ENCODE measurements at regions not wholly inside any gene's neighbourhood (a gene's known extent, or its start where the extent isn't known, plus 50 kb on each side); places are given as distances from the start of the nearest gene placed in this dataset.

- peaks cover 3 to 10% (median 6%) of the 10 kb centered on the region in 3 donors for H3K27me3 Mint-ChIP-seq (ENCODE audit: low read depth in 3 of 3)
- H3K9me3 ChIP-seq (replicated peaks in 1 of 2; ENCODE audit: control insufficient read depth in 1 of 2, insufficient read depth in 1 of 2, low read length in 2 of 2), result peaks cover 13 to 15% of the 10 kb centered on the region in 2 donors
- no peaks in the 10 kb centered on the region for H3K36me3 Mint-ChIP-seq
- peaks cover 19 to 21% of the 10 kb centered on the region in 2 donors for H3K4me1 ChIP-seq (ENCODE audit: control insufficient read depth in 1 of 2, insufficient read depth in 2 of 2, low read length in 2 of 2)
- intact Hi-C loops (cut with micrococcal nuclease), result no loop called here
- WGBS (ENCODE audit: insufficient coverage), result 57% methylated on average over 3 of the region's 3 CpGs
- H3K36me3 ChIP-seq (replicated peaks in 1 of 2; ENCODE audit: control insufficient read depth in 1 of 2, insufficient read depth in 2 of 2, low read length in 2 of 2), result no peaks in the 10 kb centered on the region
- peak in 2 of 3 donors; percentile 23 to 70 for DNase-seq
- peaks cover 8 to 18% (median 15%) of the 10 kb centered on the region in 7 donors for H3K9me3 Mint-ChIP-seq
- TF ChIP-seq CTCF (IDR thresholded peaks at IDR 0.05), result no peak
- no peak overlapping the region for H3K4me3 Mint-ChIP-seq
- H3K27ac ChIP-seq (ENCODE audit: low read depth in 1 of 2, low read length in 2 of 2), result peak overlapping the region in 1 of 2 donors; percentile 66
- peak overlapping the region in 1 of 3 experiments; percentile 49 for H3K4me3 ChIP-seq (replicated peaks in 1 of 3; ENCODE audit: low read depth in 2 of 3, low read length in 3 of 3)
- H3K4me2 ChIP-seq (replicated peaks; ENCODE audit: extremely low read depth, low read length, poor library complexity, severe bottlenecking), result peak overlapping the region; percentile 52
- H3K27me3 ChIP-seq (ENCODE audit: control insufficient read depth in 2 of 2, insufficient read depth in 2 of 2, low read length in 2 of 2), result no peaks in the 10 kb centered on the region
- H3K27ac Mint-ChIP-seq, result peak overlapping the region in 4 of 7 donors; percentile 83 to 95 (median 90)
- H2AFZ ChIP-seq (ENCODE audit: insufficient read depth, low read depth, low read length, poor library complexity, severe bottlenecking), result peak overlapping the region; percentile 47
- peaks cover 24% of the 10 kb centered on the region for H3K4me1 Mint-ChIP-seq
- H3K9ac ChIP-seq (ENCODE audit: insufficient read depth, low read length, poor library complexity, severe bottlenecking), result no peak overlapping the region
- H3K79me2 ChIP-seq (ENCODE audit: insufficient read depth, low read length), result no peaks in the 10 kb centered on the region
- no peaks in the 10 kb centered on the region for H4K20me1 ChIP-seq (ENCODE audit: insufficient read depth, low read length)
Measured at GRCh38 chr10:29828956-29829355, 194.2 kb upstream of the SVIL start.

DNA sequence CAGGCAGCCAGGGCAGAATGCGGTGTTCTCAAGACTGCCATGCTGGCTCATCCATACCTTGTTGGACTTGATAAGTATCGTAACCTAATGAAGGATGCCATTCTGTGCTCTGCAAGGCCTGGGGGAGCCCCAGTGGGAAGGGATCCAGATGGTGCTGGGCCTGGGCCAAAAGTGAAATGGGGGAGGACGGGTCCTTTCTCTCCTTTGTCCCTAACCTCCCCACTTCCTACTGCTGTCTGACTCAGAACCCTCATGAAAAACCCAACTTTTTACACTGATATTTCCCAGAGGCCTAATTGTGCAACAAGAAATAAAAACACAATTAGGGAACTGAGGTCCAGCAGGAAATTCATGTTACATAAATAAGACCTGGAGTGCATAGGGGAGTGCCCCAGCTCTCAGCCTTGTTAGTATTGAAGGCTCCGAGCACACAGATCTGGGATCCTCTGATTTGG, 193.7 kb upstream of the SVIL start:
- Mint-ChIP-seq H3K4me3 (peak overlapping the region in 1 of 2 donors; percentile 50), H3K4me1 (peaks cover 24% of the 10 kb centered on the region), H3K27me3 (ENCODE audit: low read depth in 3 of 3) (peaks cover 3 to 11% (median 6%) of the 10 kb centered on the region in 3 donors), H3K27ac (peak overlapping the region in 6 of 7 donors; percentile 54 to 95 (median 86)), H3K36me3 (no peaks in the 10 kb centered on the region), H3K9me3 (peaks cover 8 to 18% (median 15%) of the 10 kb centered on the region in 7 donors)
- 39% methylated on average over 3 of the region's 4 CpGs for WGBS (ENCODE audit: insufficient coverage)
- TF ChIP-seq CTCF (IDR thresholded peaks at IDR 0.05), result no peak
- no peaks in the 10 kb centered on the region for H3K79me2 ChIP-seq (ENCODE audit: insufficient read depth, low read length)
- H3K27ac ChIP-seq (ENCODE audit: low read depth in 1 of 2, low read length in 2 of 2), result peak overlapping the region; percentile 36 to 66
- no peaks in the 10 kb centered on the region for H4K20me1 ChIP-seq (ENCODE audit: insufficient read depth, low read length)
- intact Hi-C loops (cut with micrococcal nuclease), result no loop called here
- peak overlapping the region; percentile 52 for H3K4me2 ChIP-seq (replicated peaks; ENCODE audit: extremely low read depth, low read length, poor library complexity, severe bottlenecking)
- peaks cover 19 to 21% of the 10 kb centered on the region in 2 donors for H3K4me1 ChIP-seq (ENCODE audit: control insufficient read depth in 1 of 2, insufficient read depth in 2 of 2, low read length in 2 of 2)
- no peaks in the 10 kb centered on the region for H3K27me3 ChIP-seq (ENCODE audit: control insufficient read depth in 2 of 2, insufficient read depth in 2 of 2, low read length in 2 of 2)
- DNase-seq, result peak; percentile 48 to 87 (median 70)
- peak overlapping the region; percentile 47 for H2AFZ ChIP-seq (ENCODE audit: insufficient read depth, low read depth, low read length, poor library complexity, severe bottlenecking)
- no peaks in the 10 kb centered on the region for H3K36me3 ChIP-seq (replicated peaks in 1 of 2; ENCODE audit: control insufficient read depth in 1 of 2, insufficient read depth in 2 of 2, low read length in 2 of 2)
- H3K4me3 ChIP-seq (replicated peaks in 1 of 3; ENCODE audit: low read depth in 2 of 3, low read length in 3 of 3), result peak overlapping the region in 1 of 3 experiments; percentile 49
- no peak overlapping the region for H3K9ac ChIP-seq (ENCODE audit: insufficient read depth, low read length, poor library complexity, severe bottlenecking)
- H3K9me3 ChIP-seq (replicated peaks in 1 of 2; ENCODE audit: control insufficient read depth in 1 of 2, insufficient read depth in 1 of 2, low read length in 2 of 2), result peaks cover 13 to 15% of the 10 kb centered on the region in 2 donors

All from CD14-positive monocyte (primary cell).